SKM-1 (cell line): ENCODE measurements at regions not wholly inside any gene's neighbourhood (a gene's known extent, or its start where the extent isn't known, plus 50 kb on each side); places are given as distances from the start of the nearest gene placed in this dataset.
"Not testable (repeated sequence)": the region's sequence is repeated elsewhere in the genome, so short reads cannot be mapped to it uniquely, and the experiment has no call there.

Experiments used
- DNase-seq: peaks from one replicate; lab custom pipeline; 2025; ENCODE audit not compliant: unreplicated experiment; lab: John Stamatoyannopoulos, UW

DNA sequence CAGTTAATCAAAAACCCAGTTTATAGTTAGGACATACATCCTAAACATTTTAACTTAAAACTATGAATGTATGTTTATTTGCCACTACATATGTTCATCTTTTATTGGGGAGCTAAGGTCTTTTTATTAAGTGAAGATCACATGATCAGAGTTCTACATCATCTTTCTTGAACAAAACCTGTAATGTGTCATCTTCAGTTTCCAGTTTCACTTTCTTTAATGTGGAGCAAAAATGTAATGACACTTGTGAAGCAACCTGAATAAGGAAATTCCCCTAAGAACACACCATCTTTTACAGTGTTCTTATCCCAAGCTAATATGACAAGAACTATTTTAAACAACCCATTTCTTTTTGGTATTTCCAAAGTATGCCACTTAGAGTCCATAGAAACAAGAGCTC, 166.7 kb upstream of the BET1 start:
- no peak for DNase-seq

DNA sequence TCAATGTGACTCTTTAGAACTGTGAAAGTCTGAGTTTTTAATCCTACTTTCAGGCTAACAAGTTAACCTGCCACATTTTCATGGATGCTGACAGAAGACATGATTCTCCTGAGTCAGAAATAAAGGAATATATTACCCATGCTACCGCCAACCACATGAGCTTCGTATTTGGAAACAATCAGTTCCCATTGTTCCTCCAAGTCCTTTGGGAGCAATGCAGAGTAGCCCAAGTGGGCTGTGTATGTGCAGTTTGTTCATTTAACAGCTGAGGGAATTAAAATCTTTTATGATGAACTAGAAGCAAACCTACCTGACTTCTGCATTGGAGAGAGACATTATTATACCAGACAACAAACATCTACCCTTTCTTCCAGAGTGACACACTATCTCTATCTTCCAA, 169.3 kb upstream of the BET1 start:
- DNase-seq: no peak

DNA sequence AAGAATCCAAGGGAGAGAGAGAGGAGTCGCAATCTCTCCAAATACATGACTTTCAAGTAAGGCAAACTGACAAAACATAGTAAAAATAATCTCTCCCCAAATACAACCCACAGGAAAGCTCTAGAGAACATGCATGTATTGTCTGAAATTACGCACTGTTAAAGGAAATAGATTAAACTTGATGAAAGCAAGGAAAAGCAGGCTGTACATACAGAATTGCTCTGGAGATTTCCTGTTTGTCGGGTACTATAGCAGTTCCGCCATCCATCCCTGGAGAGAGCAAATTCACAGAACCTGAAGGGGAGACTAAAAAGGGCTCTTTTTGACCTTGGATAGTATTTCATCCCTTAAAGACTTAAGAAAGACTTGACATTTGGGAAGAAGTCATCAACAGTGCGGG, 170.2 kb upstream of the BET1 start:
- no peak for DNase-seq

DNA sequence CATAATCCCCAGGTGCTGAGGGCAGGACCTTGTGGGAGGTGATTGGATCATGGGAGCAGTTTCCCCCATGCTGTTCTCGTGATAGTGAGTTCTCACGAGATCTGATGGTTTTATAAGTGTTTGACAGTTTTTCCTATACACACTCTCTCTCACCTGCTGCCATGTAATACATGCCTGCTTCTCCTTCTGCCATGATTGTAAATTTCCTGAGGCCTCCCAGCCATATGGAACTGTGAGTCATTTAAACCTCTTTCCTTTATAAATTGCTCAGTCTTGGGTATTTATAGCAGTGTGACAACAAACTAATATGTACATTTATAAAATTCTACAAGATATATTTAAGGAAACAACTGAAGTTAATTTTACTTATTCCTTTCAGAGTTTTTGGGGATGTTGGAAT, 170.8 kb upstream of the BET1 start:
- no peak for DNase-seq

DNA sequence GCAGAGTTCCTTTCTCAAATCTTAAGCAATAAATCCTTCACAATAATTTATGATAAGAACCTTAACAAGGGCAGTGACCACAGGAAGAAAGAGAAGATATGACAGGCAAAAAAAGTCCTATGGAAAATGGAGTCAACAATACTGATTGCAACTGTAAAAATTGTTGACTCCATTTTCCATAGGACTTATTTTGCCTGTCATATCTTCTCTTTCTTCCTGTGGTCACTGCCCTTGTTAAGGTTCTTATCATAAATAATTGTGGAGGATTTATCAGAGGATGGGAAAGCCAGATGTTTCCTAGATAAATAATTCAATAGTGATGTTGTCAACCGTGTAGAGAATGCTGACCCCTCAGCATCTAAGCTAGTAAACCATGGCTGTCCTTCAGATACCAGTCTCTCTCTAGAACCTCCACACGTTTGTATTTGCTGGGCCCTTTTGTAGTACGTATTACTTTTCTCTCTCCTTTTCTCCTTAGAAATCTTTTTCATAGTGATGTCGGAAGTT, 172.6 kb upstream of the BET1 start:
- no peak for DNase-seq

DNA sequence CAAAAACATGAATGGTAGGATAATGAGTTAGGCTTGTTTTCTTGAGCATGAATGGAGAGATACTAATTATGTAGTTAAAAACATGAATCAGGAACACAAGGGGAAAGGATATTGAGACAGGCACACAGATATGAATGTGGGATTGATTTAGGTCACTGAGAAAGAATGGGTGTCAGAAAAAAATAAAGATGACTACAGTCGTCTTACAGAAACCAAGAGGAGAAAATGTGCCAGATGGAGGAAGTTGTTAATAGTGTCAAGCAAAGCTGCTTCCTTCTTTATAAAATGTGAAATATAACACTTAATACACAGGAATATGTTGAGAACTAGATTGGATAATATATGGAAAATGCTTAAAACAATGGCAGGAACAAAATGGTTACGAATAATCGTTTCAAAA, 173.3 kb upstream of the BET1 start:
- DNase-seq: no peak

DNA sequence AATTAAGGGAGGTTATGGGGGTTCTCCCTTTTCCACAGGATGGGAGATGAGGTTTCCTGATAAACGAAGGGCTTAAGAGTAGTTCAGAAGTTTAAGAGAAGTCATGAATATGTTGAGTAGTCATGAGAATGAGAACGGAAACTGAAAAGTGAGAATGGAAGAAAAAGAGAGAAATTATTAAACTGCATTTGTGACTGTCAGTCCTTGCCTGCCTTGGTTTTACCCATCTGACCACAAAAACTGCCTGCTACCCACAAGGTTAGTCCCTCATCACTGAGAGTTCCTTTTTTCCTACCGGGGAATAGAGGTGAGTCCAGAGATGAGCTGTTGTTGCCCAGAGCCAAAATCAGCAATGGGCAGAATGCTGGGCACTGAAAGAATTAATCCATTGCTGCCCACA, 174.1 kb upstream of the BET1 start:
- no peak for DNase-seq

DNA sequence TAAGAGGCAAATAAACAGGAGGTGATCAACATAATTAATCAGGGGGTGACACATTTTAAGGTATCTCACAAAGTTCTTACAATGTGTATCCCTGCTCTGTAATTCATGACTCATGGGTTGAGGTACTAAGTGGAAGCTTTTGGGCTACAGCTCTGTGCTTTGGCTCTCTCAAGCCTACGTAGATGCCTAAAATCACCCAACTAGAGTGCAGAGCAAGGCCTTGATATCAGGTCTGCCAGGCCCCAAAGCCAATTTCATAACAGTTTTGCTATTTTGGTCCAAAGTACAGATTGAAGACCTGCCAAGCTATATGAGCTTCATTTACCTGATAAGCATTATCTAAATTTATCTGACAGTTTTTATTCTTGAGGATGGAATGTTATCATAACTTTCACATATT, 175.3 kb upstream of the BET1 start:
- DNase-seq: no peak

DNA sequence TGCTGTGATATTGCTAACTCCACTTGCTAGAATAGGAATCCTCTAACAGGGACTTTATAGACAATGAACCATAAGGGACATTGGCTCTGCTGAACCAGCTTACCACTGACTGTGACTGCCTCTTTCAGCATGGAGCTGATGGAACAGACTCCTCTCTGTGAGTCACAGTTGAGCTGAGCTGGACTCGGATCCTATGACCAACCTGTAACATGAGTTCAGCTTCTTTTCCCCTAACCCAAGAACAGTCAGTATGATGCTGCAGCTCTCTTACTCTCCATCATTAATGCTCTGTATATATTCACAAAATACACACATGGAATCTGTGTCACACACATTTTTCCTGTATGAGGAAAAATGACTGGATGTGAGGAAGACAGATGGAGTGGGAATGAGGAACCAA, 177.9 kb upstream of the BET1 start:
- no peak for DNase-seq

DNA sequence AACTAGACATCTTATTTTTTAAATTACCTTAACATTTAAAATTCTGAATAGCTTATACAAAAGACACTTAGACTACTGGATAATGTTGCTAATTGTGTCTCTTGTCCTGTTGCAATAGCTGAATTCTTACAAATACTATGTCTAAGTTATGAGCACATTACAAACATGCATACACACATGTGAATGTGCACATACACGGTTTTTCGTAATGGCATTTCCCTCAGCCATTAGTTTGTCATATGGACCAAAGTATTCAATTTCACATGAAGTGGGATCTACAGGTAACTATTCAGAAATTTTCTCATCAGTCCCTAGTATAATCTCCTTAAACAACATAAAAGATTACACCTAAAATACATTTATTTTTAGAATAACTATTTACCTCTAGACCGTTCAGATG, 178.6 kb upstream of the BET1 start:
- DNase-seq: no peak

DNA sequence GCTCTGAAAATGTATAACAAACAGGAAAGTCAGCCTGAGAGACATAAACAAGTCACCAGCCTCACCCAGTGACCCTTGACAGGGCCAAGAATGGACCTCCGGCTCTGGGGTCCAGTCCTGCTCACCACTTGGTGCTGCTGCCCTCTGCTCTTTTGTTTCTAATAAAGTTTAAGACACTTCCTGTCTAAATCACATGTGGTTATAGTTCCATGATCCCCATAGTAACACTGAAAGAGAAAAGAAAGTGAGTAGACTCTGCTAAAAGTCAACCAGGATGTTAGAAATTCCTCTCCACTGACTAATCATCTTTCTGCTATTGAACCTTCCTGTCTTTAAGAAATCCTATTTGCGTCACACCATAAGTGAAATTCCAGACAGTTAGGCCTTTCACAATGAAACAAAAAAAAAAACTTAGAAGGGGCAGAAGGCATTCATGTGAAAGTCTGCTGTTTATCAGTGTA, 179.2 kb upstream of the BET1 start:
- DNase-seq: peak; percentile 24

DNA sequence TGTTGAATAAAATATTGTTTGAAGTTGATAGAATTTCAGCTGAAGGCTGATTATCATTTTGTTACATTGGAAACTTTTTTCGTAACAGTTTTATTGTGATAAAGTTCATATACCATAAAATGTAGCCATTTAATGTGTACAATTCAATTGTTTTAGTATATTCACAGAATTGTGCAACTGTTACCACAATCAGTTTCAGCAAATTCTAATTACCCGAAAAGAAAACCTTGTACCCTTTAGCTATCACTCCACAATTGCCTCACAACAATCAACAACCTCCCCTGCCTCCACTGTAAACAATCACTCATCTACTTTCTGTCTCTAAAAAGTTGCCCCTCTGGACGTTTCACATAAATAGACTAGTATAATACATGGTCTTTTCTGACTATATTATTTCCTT, 179.7 kb upstream of the BET1 start:
- no peak for DNase-seq

DNA sequence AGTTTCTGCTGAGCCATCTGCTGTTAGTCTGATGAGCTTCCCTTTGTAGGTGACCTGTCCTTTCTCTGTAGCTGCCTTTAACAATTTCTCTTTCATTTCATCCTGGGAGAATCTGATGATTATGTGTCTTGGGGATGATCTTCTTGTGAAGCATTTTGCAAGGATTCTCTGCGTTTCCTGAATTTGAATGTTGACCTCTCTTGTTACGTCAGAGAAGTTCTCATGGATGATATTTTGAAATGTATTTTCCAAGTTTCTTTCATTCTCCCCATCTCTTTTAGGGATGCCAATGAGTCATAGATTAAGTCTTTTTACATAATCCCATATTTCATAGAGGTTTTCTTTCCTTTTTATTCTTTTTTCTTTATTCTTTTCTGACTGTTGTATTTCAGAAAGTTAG, 184.2 kb upstream of the BET1 start:
- DNase-seq: no peak

DNA sequence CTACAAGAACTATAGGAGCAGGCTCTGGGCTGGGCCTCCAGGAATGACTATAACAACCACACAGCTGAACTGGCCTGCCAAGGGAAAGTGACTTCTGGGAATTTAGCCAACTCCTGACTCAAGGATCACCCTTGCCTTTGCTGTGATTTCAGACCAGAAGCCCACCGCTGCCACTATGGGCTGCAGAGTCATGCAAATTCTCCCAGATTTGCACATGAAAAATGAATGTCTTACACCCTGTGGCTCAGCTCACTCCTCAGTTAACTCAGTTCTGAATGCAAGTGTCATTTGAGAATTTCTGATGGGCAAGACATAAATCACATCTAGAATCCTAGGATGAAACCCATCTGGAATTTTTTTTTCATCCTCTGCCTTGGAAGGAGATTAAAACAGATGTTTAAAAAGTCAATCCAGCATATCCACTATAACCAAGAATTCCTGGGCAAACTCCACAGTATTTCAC, 186.5 kb upstream of the BET1 start:
- no peak for DNase-seq

DNA sequence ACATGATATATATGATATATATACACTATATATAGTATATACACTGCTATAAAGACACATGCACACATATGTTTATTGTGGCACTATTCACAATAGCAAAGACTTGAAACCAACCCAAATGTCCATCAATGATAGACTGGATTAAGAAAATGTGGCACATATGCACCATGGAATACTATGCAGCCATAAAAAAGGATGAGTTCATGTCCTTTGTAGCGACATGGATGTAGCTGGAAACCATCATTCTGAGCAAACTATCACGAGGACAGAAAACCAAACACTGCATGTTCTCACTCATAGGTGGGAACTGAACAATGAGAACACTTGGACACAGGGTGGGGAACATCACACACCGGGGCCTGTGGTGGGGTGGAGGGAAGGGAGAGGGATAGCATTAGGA, 190.3 kb upstream of the BET1 start:
- DNase-seq: not testable (repeated sequence)

DNA sequence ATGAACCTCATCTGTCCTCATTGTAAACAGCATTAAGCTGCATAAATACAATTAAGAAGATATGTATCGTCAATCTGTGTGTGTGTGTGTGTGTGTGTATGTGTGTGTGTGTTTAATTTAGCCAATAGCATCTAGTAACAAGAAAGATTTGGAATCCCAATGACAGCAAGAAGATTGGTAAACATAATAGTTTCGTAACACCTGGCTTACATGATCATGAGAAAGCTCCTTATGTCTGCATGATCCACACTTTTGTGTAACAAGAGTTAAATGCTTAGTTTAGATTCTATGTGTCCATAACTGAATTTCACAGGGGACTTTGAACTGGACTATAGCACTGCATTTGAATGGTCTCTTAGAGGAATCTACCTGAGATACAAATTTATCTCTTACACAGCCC, 191.0 kb upstream of the BET1 start:
- no peak for DNase-seq

DNA sequence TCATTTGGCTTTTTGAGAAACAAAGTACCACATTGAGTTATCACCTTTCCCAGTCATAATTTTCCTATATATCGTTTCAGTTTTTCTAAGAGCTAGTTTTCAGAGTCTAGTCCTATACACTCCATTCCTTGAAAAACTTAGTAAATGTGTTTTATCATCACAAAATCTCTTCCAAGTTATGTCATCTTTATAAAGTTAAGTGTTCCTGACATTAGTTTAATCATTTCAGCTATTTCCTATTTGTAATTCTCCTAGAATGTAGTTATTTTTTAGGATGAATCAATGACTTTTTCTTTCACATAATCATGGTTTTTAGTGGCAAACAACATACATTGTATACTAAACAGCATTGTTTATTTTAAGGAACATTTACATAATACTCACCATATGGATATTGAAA, 191.7 kb upstream of the BET1 start:
- DNase-seq: no peak

DNA sequence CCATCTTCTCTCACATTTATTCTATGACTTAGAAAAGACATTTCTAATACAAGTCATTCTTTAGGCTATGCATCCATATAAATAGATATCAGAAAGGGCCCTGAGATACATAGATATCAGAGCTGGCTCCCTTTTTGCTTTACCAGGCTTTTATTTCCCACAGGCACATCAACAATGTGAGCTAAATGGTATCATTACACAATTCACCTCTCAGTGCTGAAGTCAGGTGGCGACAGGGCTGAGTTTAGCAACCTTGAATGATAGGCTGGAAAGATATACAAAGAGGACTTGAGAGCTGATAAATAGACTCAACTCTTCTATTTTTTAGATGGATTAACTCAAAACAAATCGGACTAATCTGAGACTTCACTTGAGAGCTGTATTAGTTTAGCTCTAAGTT, 189.2 kb upstream of the COL1A2 start:
- no peak for DNase-seq

DNA sequence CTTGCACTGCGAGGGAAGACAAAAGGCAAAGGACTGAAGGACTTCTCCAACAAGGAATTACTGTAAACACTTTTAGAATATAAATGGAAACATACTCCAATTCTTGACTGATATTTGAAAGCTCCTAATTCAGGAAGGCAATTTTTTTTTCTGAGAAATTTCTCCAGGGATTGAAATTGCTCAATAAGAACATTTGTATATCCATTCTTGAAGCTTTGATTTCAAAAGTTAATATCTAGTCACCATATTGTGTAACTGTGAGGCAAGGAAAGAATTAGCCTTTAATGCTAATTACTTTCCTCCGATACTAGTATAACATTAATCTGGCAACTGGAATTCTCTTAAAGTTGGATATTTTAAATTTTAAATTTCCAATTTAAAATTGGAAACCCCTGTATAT, 188.4 kb upstream of the COL1A2 start:
- DNase-seq: no peak

DNA sequence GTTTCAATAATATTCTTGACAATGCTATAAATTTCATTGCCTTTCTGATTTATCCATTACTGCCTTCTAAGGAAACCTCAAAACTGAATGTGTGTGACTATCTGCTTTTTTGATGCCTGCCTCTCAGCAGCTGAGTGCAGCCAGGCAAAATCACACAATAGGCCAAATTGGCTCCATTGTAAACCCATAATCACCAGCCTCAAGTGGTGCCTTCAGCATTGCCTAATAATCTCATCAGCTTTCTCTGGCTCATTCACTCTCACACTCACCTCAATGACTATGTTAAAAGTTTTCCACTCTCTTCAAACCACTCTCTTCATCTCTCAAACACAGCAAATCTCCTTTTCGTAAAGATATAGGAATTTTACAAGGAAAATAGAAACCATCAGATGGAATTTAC, 182.5 kb upstream of the COL1A2 start:
- no peak for DNase-seq

DNA sequence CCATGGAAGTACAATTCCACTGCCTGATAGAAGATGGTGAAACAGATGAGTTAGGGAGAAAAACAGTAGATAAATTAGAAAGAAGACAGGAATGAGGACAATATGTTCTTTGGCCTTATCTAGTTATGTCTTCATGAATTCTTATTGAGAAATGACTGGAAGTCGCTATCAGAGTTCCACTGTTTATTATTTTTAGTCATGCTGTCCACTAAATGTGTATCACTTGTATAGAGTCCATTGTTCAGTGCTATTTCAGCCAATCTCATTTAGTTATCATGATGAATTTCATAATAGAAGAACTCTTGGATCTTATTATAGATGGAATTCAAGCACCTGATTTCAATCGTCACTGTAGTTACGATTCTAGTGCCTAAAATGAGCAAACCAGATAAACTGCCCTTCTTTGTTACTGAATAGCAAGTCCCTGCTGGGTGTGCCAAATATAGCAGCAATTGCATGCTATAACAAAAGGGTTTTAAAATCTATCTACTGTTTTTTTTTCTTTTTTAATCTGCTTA, 177.7 kb upstream of the COL1A2 start:
- DNase-seq: no peak

DNA sequence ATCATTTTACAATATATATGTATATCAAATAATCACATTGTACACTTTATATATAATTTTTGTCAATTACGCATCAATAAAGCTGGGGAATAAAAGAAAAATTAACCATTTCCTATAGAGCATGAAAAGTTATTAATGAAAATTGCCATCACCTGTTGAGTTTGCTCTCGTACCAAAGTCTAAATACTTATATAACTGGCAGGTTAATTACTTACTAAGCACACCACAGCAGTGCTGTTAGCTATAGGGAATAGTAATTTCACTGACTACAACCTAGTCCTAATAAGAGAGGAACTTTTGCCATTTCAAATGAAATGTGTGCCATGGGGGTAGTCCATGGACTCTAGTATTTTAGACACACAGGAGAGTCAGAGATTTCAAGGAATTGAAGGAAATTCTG, 176.9 kb upstream of the COL1A2 start:
- DNase-seq: no peak

DNA sequence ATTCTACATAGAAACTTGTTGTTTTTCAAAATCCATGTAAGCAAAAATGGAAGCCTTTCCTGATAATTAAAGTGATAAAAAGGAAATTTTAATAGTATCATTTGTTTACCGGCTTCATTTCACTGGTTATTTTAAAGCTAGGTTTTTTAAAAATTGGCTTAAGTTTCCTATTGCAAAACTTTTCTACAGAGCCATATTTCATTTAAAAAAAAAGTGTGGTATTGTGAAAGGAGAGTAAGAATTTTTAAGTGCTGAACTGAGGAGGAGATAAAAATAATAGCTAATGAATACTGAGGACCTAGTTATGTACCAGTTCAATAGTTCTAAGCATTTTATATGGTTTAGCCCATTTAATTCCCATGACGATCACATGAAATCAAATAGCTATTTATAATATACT, 172.2 kb upstream of the COL1A2 start:
- DNase-seq: no peak
